Ovary (tissue), 1 donor: ENCODE measurements at regions not wholly inside any gene's neighbourhood (a gene's known extent, or its start where the extent isn't known, plus 50 kb on each side); places are given as distances from the start of the nearest gene placed in this dataset.

Experiments
- EP300 ChIP-seq: sonication (generic); formaldehyde crosslinking; IDR thresholded peaks from one replicate; pipeline ENCODE4 v1.6.1; 2017; ENCODE audit warnings: antibody characterized with exemption
- POLR2A ChIP-seq: fragments of 450-650 bp; IDR thresholded peaks from one replicate; pipeline ENCODE4 v1.6.1; 2017; ENCODE audit warnings: antibody characterized with exemption, mild to moderate bottlenecking, moderate library complexity

DNA sequence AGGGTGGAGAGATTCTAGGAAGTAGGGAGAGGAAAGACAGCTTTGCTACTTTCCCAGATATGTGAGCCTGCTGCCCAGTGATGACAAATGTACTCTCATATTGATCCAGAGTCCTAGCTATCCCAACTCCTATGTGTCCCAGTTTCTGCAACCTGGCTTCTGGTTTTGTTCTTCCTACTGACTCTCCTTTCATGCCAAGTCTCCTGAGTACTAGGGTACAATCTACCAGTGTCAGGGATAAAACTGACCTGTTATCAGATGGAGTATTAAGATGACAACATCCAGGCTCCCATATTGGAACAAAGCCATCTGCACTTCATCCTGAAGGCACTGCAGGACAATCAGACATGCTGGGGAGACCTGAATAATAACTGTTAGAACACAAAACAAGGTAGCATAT, 233.7 kb upstream of the PHYHIPL start:
- TF ChIP-seq EP300 (no peak), POLR2A (no peak)
